Neural progenitor cell (in vitro differentiated cells): ENCODE measurements at regions not wholly inside any gene's neighbourhood (a gene's known extent, or its start where the extent isn't known, plus 50 kb on each side); places are given as distances from the start of the nearest gene placed in this dataset.

Source experiments
- EZH2 ChIP-seq: fragments of 200-600 bp; sonication (generic); IDR thresholded peaks from 2 replicates; pipeline ENCODE4 v1.6.1; 2017; ENCODE audit warnings: antibody characterized with exemption, mild to moderate bottlenecking, moderate library complexity
- EZH2phosphoT487 ChIP-seq: fragments of 200-600 bp; sonication (generic); IDR thresholded peaks from 2 replicates; pipeline ENCODE4 v1.6.1; 2017; ENCODE audit warnings: antibody characterized with exemption
- TF ChIP-seq, protein P1 (sequence below): fragments of 200-600 bp; sonication (generic); IDR thresholded peaks from 2 replicates; pipeline ENCODE4 v1.5.1; 2017; ENCODE audit warnings: antibody characterized with exemption, mild to moderate bottlenecking

GRCh38 chr14:106787626-106788025 is 1261.2 kb downstream of the TMEM121 start:
- TF ChIP-seq, protein P1, sequence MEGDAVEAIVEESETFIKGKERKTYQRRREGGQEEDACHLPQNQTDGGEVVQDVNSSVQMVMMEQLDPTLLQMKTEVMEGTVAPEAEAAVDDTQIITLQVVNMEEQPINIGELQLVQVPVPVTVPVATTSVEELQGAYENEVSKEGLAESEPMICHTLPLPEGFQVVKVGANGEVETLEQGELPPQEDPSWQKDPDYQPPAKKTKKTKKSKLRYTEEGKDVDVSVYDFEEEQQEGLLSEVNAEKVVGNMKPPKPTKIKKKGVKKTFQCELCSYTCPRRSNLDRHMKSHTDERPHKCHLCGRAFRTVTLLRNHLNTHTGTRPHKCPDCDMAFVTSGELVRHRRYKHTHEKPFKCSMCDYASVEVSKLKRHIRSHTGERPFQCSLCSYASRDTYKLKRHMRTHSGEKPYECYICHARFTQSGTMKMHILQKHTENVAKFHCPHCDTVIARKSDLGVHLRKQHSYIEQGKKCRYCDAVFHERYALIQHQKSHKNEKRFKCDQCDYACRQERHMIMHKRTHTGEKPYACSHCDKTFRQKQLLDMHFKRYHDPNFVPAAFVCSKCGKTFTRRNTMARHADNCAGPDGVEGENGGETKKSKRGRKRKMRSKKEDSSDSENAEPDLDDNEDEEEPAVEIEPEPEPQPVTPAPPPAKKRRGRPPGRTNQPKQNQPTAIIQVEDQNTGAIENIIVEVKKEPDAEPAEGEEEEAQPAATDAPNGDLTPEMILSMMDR = no peak
- TF ChIP-seq EZH2 (no peak), EZH2phosphoT487 (no peak)
